ENCODE measurements at regions not wholly inside any gene's neighbourhood (a gene's known extent, or its start where the extent isn't known, plus 50 kb on each side); places are given as distances from the start of the nearest gene placed in this dataset.

DNA sequence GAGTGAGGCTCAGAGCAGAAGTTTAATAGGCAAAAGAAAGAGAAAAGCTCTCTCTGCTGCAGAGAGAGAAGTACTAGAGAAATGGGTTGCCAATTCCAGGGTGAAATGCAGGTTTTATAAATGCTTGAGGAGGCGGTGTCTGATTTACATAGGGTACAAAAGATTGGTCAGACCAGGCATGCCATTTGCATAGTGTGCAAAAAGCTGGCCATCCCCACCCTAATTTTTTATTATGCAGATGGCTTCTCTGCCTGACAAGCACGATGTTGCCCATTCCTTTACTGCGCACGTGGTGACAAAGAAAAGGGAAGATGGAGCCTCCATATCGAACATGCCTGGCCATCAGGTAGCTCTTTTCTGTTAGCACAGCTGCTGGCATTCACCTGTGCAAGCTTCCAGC is 209.3 kb upstream of the PPFIA2 start:
- no peak for TF ChIP-seq POLR2A (IDR thresholded peaks at IDR 0.05)
- TF ChIP-seq, protein P1, sequence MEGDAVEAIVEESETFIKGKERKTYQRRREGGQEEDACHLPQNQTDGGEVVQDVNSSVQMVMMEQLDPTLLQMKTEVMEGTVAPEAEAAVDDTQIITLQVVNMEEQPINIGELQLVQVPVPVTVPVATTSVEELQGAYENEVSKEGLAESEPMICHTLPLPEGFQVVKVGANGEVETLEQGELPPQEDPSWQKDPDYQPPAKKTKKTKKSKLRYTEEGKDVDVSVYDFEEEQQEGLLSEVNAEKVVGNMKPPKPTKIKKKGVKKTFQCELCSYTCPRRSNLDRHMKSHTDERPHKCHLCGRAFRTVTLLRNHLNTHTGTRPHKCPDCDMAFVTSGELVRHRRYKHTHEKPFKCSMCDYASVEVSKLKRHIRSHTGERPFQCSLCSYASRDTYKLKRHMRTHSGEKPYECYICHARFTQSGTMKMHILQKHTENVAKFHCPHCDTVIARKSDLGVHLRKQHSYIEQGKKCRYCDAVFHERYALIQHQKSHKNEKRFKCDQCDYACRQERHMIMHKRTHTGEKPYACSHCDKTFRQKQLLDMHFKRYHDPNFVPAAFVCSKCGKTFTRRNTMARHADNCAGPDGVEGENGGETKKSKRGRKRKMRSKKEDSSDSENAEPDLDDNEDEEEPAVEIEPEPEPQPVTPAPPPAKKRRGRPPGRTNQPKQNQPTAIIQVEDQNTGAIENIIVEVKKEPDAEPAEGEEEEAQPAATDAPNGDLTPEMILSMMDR (IDR thresholded peaks at IDR 0.05): no peak

Measured in thyroid gland (tissue), 4 donors.